ENCODE measurements at regions not wholly inside any gene's neighbourhood (a gene's known extent, or its start where the extent isn't known, plus 50 kb on each side); places are given as distances from the start of the nearest gene placed in this dataset.

- Histone ChIP-seq H3K27me3 (replicated peaks; ENCODE audit: control insufficient read depth, insufficient read depth, low read length) (no peaks in the 10 kb centered on the region), H3K4me3 (ENCODE audit: low read length) (no peak overlapping the region), H3K9me3 (ENCODE audit: control insufficient read depth, low read length) (no peaks in the 10 kb centered on the region), H3K4me1 (ENCODE audit: control insufficient read depth, insufficient read depth, low read length) (no peaks in the 10 kb centered on the region), H3K36me3 (ENCODE audit: control insufficient read depth, insufficient read depth, low read length, severe bottlenecking) (no peaks in the 10 kb centered on the region), H3K9ac (ENCODE audit: low read length) (no peak overlapping the region)
- DNase-seq (ENCODE audit: low read depth): no peak
Observed at GRCh38 chr1:80973101-80973500, 827.6 kb upstream of the ADGRL2 start.

- Histone ChIP-seq H3K4me1 (ENCODE audit: control insufficient read depth, insufficient read depth, low read length) (no peaks in the 10 kb centered on the region), H3K9ac (ENCODE audit: low read length) (no peak overlapping the region), H3K27me3 (replicated peaks; ENCODE audit: control insufficient read depth, insufficient read depth, low read length) (no peaks in the 10 kb centered on the region), H3K4me3 (ENCODE audit: low read length) (no peak overlapping the region), H3K36me3 (ENCODE audit: control insufficient read depth, insufficient read depth, low read length, severe bottlenecking) (no peaks in the 10 kb centered on the region), H3K9me3 (ENCODE audit: control insufficient read depth, low read length) (no peaks in the 10 kb centered on the region)
- no peak for DNase-seq (ENCODE audit: low read depth)
Observed at GRCh38 chr1:80966266-80966665, 834.5 kb upstream of the ADGRL2 start.

GRCh38 chr1:80962564-80962963 lies 838.2 kb upstream of the ADGRL2 start:
- H3K36me3 ChIP-seq (ENCODE audit: control insufficient read depth, insufficient read depth, low read length, severe bottlenecking): no peaks in the 10 kb centered on the region
- no peak overlapping the region for H3K9ac ChIP-seq (ENCODE audit: low read length)
- no peaks in the 10 kb centered on the region for H3K27me3 ChIP-seq (replicated peaks; ENCODE audit: control insufficient read depth, insufficient read depth, low read length)
- no peak for DNase-seq (ENCODE audit: low read depth)
- H3K4me1 ChIP-seq (ENCODE audit: control insufficient read depth, insufficient read depth, low read length): no peaks in the 10 kb centered on the region
- H3K4me3 ChIP-seq (ENCODE audit: low read length): no peak overlapping the region
- no peaks in the 10 kb centered on the region for H3K9me3 ChIP-seq (ENCODE audit: control insufficient read depth, low read length)

- H3K9ac ChIP-seq (ENCODE audit: low read length): no peak overlapping the region
- H3K9me3 ChIP-seq (ENCODE audit: control insufficient read depth, low read length): no peaks in the 10 kb centered on the region
- no peak overlapping the region for H3K4me3 ChIP-seq (ENCODE audit: low read length)
- H3K36me3 ChIP-seq (ENCODE audit: control insufficient read depth, insufficient read depth, low read length, severe bottlenecking): no peaks in the 10 kb centered on the region
- H3K4me1 ChIP-seq (ENCODE audit: control insufficient read depth, insufficient read depth, low read length): no peaks in the 10 kb centered on the region
- DNase-seq (ENCODE audit: low read depth): no peak
- H3K27me3 ChIP-seq (replicated peaks; ENCODE audit: control insufficient read depth, insufficient read depth, low read length): no peaks in the 10 kb centered on the region
Observed at GRCh38 chr1:80961464-80962190, 839.1 kb upstream of the ADGRL2 start.

- no peak overlapping the region for H3K4me3 ChIP-seq (ENCODE audit: low read length)
- H3K36me3 ChIP-seq (ENCODE audit: control insufficient read depth, insufficient read depth, low read length, severe bottlenecking): no peaks in the 10 kb centered on the region
- no peaks in the 10 kb centered on the region for H3K4me1 ChIP-seq (ENCODE audit: control insufficient read depth, insufficient read depth, low read length)
- H3K27me3 ChIP-seq (replicated peaks; ENCODE audit: control insufficient read depth, insufficient read depth, low read length): no peaks in the 10 kb centered on the region
- H3K9ac ChIP-seq (ENCODE audit: low read length): no peak overlapping the region
- H3K9me3 ChIP-seq (ENCODE audit: control insufficient read depth, low read length): peaks cover 21% of the 10 kb centered on the region
- DNase-seq (ENCODE audit: low read depth): no peak
Observed at GRCh38 chr1:80933346-80933745, 867.4 kb upstream of the ADGRL2 start.

GRCh38 chr1:80931178-80931577 lies 869.6 kb upstream of the ADGRL2 start:
- H3K4me1 ChIP-seq (ENCODE audit: control insufficient read depth, insufficient read depth, low read length): no peaks in the 10 kb centered on the region

GRCh38 chr1:80929868-80930508 lies 870.7 kb upstream of the ADGRL2 start:
- Histone ChIP-seq H3K4me1 (ENCODE audit: control insufficient read depth, insufficient read depth, low read length) (peaks cover 7% of the 10 kb centered on the region), H3K4me3 (ENCODE audit: low read length) (no peak overlapping the region), H3K27me3 (replicated peaks; ENCODE audit: control insufficient read depth, insufficient read depth, low read length) (no peaks in the 10 kb centered on the region), H3K36me3 (ENCODE audit: control insufficient read depth, insufficient read depth, low read length, severe bottlenecking) (no peaks in the 10 kb centered on the region), H3K9me3 (ENCODE audit: control insufficient read depth, low read length) (peaks cover 21% of the 10 kb centered on the region), H3K9ac (ENCODE audit: low read length) (no peak overlapping the region)
- no peak for DNase-seq (ENCODE audit: low read depth)

More at GRCh38 chr1:80931178-80931577, 869.6 kb upstream of the ADGRL2 start:
- no peaks in the 10 kb centered on the region for H3K27me3 ChIP-seq (replicated peaks; ENCODE audit: control insufficient read depth, insufficient read depth, low read length)
- H3K36me3 ChIP-seq (ENCODE audit: control insufficient read depth, insufficient read depth, low read length, severe bottlenecking): no peaks in the 10 kb centered on the region
- DNase-seq (ENCODE audit: low read depth): no peak
- no peak overlapping the region for H3K4me3 ChIP-seq (ENCODE audit: low read length)
- no peak overlapping the region for H3K9ac ChIP-seq (ENCODE audit: low read length)
- H3K9me3 ChIP-seq (ENCODE audit: control insufficient read depth, low read length): peaks cover 21% of the 10 kb centered on the region

- H3K27me3 ChIP-seq (replicated peaks; ENCODE audit: control insufficient read depth, insufficient read depth, low read length): no peaks in the 10 kb centered on the region
- peaks cover 16% of the 10 kb centered on the region for H3K9me3 ChIP-seq (ENCODE audit: control insufficient read depth, low read length)
- no peak overlapping the region for H3K9ac ChIP-seq (ENCODE audit: low read length)
- H3K4me3 ChIP-seq (ENCODE audit: low read length): no peak overlapping the region
- peaks cover 10% of the 10 kb centered on the region for H3K4me1 ChIP-seq (ENCODE audit: control insufficient read depth, insufficient read depth, low read length)
- no peaks in the 10 kb centered on the region for H3K36me3 ChIP-seq (ENCODE audit: control insufficient read depth, insufficient read depth, low read length, severe bottlenecking)
- no peak for DNase-seq (ENCODE audit: low read depth)
Observed at GRCh38 chr1:80926531-80926930, 874.2 kb upstream of the ADGRL2 start.

- H3K4me3 ChIP-seq (ENCODE audit: low read length): no peak overlapping the region
- DNase-seq (ENCODE audit: low read depth): no peak
- H3K36me3 ChIP-seq (ENCODE audit: control insufficient read depth, insufficient read depth, low read length, severe bottlenecking): no peaks in the 10 kb centered on the region
- no peaks in the 10 kb centered on the region for H3K27me3 ChIP-seq (replicated peaks; ENCODE audit: control insufficient read depth, insufficient read depth, low read length)
- H3K9me3 ChIP-seq (ENCODE audit: control insufficient read depth, low read length): peaks cover 4% of the 10 kb centered on the region
- H3K9ac ChIP-seq (ENCODE audit: low read length): no peak overlapping the region
- H3K4me1 ChIP-seq (ENCODE audit: control insufficient read depth, insufficient read depth, low read length): peaks cover 10% of the 10 kb centered on the region
Observed at GRCh38 chr1:80925130-80925805, 875.5 kb upstream of the ADGRL2 start.

GRCh38 chr1:80924290-80924689 lies 876.4 kb upstream of the ADGRL2 start:
- Histone ChIP-seq H3K36me3 (ENCODE audit: control insufficient read depth, insufficient read depth, low read length, severe bottlenecking) (no peaks in the 10 kb centered on the region), H3K9me3 (ENCODE audit: control insufficient read depth, low read length) (no peaks in the 10 kb centered on the region), H3K27me3 (replicated peaks; ENCODE audit: control insufficient read depth, insufficient read depth, low read length) (no peaks in the 10 kb centered on the region), H3K4me1 (ENCODE audit: control insufficient read depth, insufficient read depth, low read length) (peaks cover 10% of the 10 kb centered on the region), H3K9ac (ENCODE audit: low read length) (no peak overlapping the region), H3K4me3 (ENCODE audit: low read length) (no peak overlapping the region)
- DNase-seq (ENCODE audit: low read depth): no peak

GRCh38 chr1:80922906-80923305 lies 877.8 kb upstream of the ADGRL2 start:
- Histone ChIP-seq H3K9me3 (ENCODE audit: control insufficient read depth, low read length) (no peaks in the 10 kb centered on the region), H3K9ac (ENCODE audit: low read length) (no peak overlapping the region), H3K4me1 (ENCODE audit: control insufficient read depth, insufficient read depth, low read length) (peaks cover 13% of the 10 kb centered on the region), H3K27me3 (replicated peaks; ENCODE audit: control insufficient read depth, insufficient read depth, low read length) (no peaks in the 10 kb centered on the region), H3K4me3 (ENCODE audit: low read length) (no peak overlapping the region), H3K36me3 (ENCODE audit: control insufficient read depth, insufficient read depth, low read length, severe bottlenecking) (no peaks in the 10 kb centered on the region)
- no peak for DNase-seq (ENCODE audit: low read depth)

All from adipocyte (in vitro differentiated cells).